ENCODE measurements at regions not wholly inside any gene's neighbourhood (a gene's known extent, or its start where the extent isn't known, plus 50 kb on each side); places are given as distances from the start of the nearest gene placed in this dataset.

- Histone ChIP-seq H3K36me3 (ENCODE audit: control insufficient read depth, insufficient read depth, low read length) (no peaks in the 10 kb centered on the region), H3K27me3 (ENCODE audit: control insufficient read depth, insufficient read depth, low read length) (no peaks in the 10 kb centered on the region), H3K4me3 (ENCODE audit: low read depth in 2 of 2, low read length in 2 of 2) (no peak overlapping the region), H3K4me1 (ENCODE audit: control insufficient read depth, insufficient read depth, low read length) (no peaks in the 10 kb centered on the region), H3K9me3 (ENCODE audit: control insufficient read depth, insufficient read depth, low read depth, low read length) (no peaks in the 10 kb centered on the region), H3K27ac (ENCODE audit: low read length) (no peak overlapping the region)
- POLR2A ChIA-PET, result no interaction called here
- in situ Hi-C loops (cut with HindIII; ENCODE audit: low pct_unique_long_range_greater_than_20kb, low sequenced_read_pairs), result no loop called here
- CTCF ChIA-PET, result no interaction called here
- ATAC-seq (no peak), DNase-seq (ENCODE audit: low read depth, low spot score) (no peak)
- intact Hi-C loops (cut with micrococcal nuclease; ENCODE audit: unreplicated experiment), result no loop called here
- BruUV-seq (replicated peaks), result no TSS peak
- TF ChIP-seq SIN3A (IDR thresholded peaks at IDR 0.05; ENCODE audit: borderline replicate concordance, insufficient read depth, low read depth, low read length), result no peak
- TF ChIP-seq REST (IDR thresholded peaks at IDR 0.05; ENCODE audit: insufficient read depth in 1 of 2, low read depth in 2 of 2, low read length in 1 of 2), result no peak
- no peak for TF ChIP-seq CTCF (IDR thresholded peaks at IDR 0.05)
- TF ChIP-seq TCF7L2 (IDR thresholded peaks at IDR 0.05; ENCODE audit: low read depth, low read length), result no peak
- TF ChIP-seq POLR2AphosphoS5 (IDR thresholded peaks at IDR 0.05; ENCODE audit: low read depth, low read length), result no peak
Measured at GRCh38 chr13:73733706-73734105, 400.5 kb downstream of the KLF12 start.

- CTCF ChIA-PET, result no interaction called here
Measured at GRCh38 chr13:73732350-73732749, 401.9 kb downstream of the KLF12 start.

More at GRCh38 chr13:73732350-73732749, 401.9 kb downstream of the KLF12 start:
- Histone ChIP-seq H3K27ac (ENCODE audit: low read length) (no peak overlapping the region), H3K4me3 (ENCODE audit: low read depth in 2 of 2, low read length in 2 of 2) (no peak overlapping the region), H3K4me1 (ENCODE audit: control insufficient read depth, insufficient read depth, low read length) (no peaks in the 10 kb centered on the region), H3K27me3 (ENCODE audit: control insufficient read depth, insufficient read depth, low read length) (no peaks in the 10 kb centered on the region), H3K36me3 (ENCODE audit: control insufficient read depth, insufficient read depth, low read length) (no peaks in the 10 kb centered on the region), H3K9me3 (ENCODE audit: control insufficient read depth, insufficient read depth, low read depth, low read length) (no peaks in the 10 kb centered on the region)
- in situ Hi-C loops (cut with HindIII; ENCODE audit: low pct_unique_long_range_greater_than_20kb, low sequenced_read_pairs), result no loop called here
- no peak for DNase-seq (ENCODE audit: low read depth, low spot score)
- no TSS peak for BruUV-seq (replicated peaks)
- TF ChIP-seq POLR2AphosphoS5 (IDR thresholded peaks at IDR 0.05; ENCODE audit: low read depth, low read length), result no peak
- TF ChIP-seq SIN3A (IDR thresholded peaks at IDR 0.05; ENCODE audit: borderline replicate concordance, insufficient read depth, low read depth, low read length), result no peak
- no peak for TF ChIP-seq CTCF (IDR thresholded peaks at IDR 0.05)
- TF ChIP-seq REST (IDR thresholded peaks at IDR 0.05; ENCODE audit: insufficient read depth in 1 of 2, low read depth in 2 of 2, low read length in 1 of 2), result no peak
- no peak for TF ChIP-seq TCF7L2 (IDR thresholded peaks at IDR 0.05; ENCODE audit: low read depth, low read length)
- no peak for ATAC-seq
- POLR2A ChIA-PET, result no interaction called here
- intact Hi-C loops (cut with micrococcal nuclease; ENCODE audit: unreplicated experiment), result no loop called here
